ENCODE measurements at regions not wholly inside any gene's neighbourhood (a gene's known extent, or its start where the extent isn't known, plus 50 kb on each side); places are given as distances from the start of the nearest gene placed in this dataset.

DNA sequence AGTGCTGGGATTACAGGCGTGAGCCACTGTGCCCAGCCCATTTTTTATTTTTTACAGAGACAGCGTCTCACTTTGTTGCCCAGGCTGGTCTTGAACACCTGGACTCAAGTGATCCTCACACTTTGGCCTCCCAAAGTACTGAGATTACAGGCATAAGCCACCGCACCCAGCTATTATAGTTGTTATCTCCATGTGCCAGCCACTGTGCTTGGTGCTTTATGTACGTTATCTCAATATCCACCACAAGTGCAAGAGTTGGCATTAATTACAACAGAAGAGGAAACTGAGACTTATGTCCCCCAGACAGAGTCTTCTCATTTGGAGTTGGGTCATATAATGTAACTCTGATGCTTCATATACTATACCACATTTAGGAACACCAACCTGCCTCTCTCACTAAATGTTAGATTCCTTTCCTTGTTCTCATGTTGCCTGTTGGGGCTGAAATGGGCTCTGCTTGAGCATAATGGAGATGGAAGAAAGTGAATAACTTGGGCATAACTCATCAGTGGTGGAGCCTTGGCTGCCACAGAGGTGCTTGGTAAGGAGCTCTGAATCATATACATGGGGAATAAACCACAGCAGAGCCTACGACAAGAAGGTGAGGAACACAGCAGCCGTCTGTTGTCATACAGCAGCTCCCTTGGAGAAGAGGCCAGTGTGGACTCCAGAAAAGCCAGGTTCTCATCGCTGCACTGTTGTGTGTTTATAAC is 84.3 kb downstream of the SPRY1 start:
- Histone ChIP-seq H3K36me3 (ENCODE audit: insufficient read depth, low read length) (no peaks in the 10 kb centered on the region), H3K79me2 (ENCODE audit: insufficient read depth, low read depth, low read length) (no peaks in the 10 kb centered on the region), H3K4me1 (ENCODE audit: insufficient read depth, low read length, poor library complexity, severe bottlenecking) (peaks cover 31% of the 10 kb centered on the region), H4K20me1 (ENCODE audit: insufficient read depth, low read length) (no peaks in the 10 kb centered on the region), H3K4me2 (ENCODE audit: low read length) (no peak overlapping the region), H3K27ac (ENCODE audit: low read depth, low read length, poor library complexity, severe bottlenecking) (no peak overlapping the region), H3K4me3 (ENCODE audit: low read depth, low read length, poor library complexity, severe bottlenecking) (no peak overlapping the region), H2AFZ (ENCODE audit: low read length) (no peak overlapping the region), H3K9me2 (ENCODE audit: insufficient read depth, low read length) (no peaks in the 10 kb centered on the region), H3K9me3 (ENCODE audit: low read length) (no peaks in the 10 kb centered on the region)
- ChIA-PET CTCF (ENCODE audit: unreplicated experiment) (no interaction called here), POLR2A (interaction anchor here (1.2 to 2.7 kb wide), 2 partner anchors 24 to 33 kb away, joined by 4 to 9 read pairs; no protein-coding TSS in a partner anchor)
- no peak for DNase-seq (ENCODE audit: low spot score)
- BruUV-seq (replicated peaks), result no TSS peak
- TF ChIP-seq EZH2phosphoT487 (IDR thresholded peaks at IDR 0.05; ENCODE audit: borderline replicate concordance, low read depth, low read length), result no peak
- TF ChIP-seq, protein P1, sequence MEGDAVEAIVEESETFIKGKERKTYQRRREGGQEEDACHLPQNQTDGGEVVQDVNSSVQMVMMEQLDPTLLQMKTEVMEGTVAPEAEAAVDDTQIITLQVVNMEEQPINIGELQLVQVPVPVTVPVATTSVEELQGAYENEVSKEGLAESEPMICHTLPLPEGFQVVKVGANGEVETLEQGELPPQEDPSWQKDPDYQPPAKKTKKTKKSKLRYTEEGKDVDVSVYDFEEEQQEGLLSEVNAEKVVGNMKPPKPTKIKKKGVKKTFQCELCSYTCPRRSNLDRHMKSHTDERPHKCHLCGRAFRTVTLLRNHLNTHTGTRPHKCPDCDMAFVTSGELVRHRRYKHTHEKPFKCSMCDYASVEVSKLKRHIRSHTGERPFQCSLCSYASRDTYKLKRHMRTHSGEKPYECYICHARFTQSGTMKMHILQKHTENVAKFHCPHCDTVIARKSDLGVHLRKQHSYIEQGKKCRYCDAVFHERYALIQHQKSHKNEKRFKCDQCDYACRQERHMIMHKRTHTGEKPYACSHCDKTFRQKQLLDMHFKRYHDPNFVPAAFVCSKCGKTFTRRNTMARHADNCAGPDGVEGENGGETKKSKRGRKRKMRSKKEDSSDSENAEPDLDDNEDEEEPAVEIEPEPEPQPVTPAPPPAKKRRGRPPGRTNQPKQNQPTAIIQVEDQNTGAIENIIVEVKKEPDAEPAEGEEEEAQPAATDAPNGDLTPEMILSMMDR (conservative IDR thresholded peaks at IDR 0.05; ENCODE audit: low read length), result no peak
- intact Hi-C loops (cut with micrococcal nuclease; ENCODE audit: unreplicated experiment), result no loop called here

DNA sequence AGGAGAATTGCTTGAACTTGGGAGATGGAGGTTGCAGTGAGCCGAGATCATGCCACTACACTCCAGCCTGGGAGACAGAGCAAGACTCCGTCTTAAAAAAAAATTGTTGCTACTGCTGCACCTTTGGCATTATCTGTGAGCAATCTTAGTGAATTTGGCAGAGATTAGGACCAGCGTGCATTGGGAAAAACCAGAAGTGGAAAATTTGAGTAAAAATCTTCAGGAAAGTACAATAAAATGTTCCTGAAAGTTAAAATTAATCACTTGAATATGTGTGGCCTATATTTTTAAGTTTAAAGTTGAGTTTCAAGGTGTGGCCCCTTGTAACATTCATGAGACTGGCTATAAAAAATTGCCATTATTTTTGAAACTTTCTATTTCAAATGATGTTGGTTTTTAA is 85.1 kb downstream of the SPRY1 start:
- TF ChIP-seq, protein P1 (conservative IDR thresholded peaks at IDR 0.05; ENCODE audit: low read length), result no peak
- no peak for TF ChIP-seq EZH2phosphoT487 (IDR thresholded peaks at IDR 0.05; ENCODE audit: borderline replicate concordance, low read depth, low read length)
- no peak overlapping the region for H3K27ac ChIP-seq (ENCODE audit: low read depth, low read length, poor library complexity, severe bottlenecking)
- no peaks in the 10 kb centered on the region for H3K9me3 ChIP-seq (ENCODE audit: low read length)
- no peaks in the 10 kb centered on the region for H3K36me3 ChIP-seq (ENCODE audit: insufficient read depth, low read length)
- no peak overlapping the region for H2AFZ ChIP-seq (ENCODE audit: low read length)
- no peaks in the 10 kb centered on the region for H3K9me2 ChIP-seq (ENCODE audit: insufficient read depth, low read length)
- intact Hi-C loops (cut with micrococcal nuclease; ENCODE audit: unreplicated experiment), result no loop called here
- H3K4me3 ChIP-seq (ENCODE audit: low read depth, low read length, poor library complexity, severe bottlenecking), result no peak overlapping the region
- CTCF ChIA-PET (ENCODE audit: unreplicated experiment), result no interaction called here
- no peak for DNase-seq (ENCODE audit: low spot score)
- H4K20me1 ChIP-seq (ENCODE audit: insufficient read depth, low read length), result no peaks in the 10 kb centered on the region
- POLR2A ChIA-PET, result interaction anchor here (1.2 kb wide), 1 partner anchor 23 kb away, joined by 4 read pairs; no protein-coding TSS in a partner anchor
- peaks cover 31% of the 10 kb centered on the region for H3K4me1 ChIP-seq (ENCODE audit: insufficient read depth, low read length, poor library complexity, severe bottlenecking)
- no peak overlapping the region for H3K4me2 ChIP-seq (ENCODE audit: low read length)
- no peaks in the 10 kb centered on the region for H3K79me2 ChIP-seq (ENCODE audit: insufficient read depth, low read depth, low read length)
- no TSS peak for BruUV-seq (replicated peaks)

DNA sequence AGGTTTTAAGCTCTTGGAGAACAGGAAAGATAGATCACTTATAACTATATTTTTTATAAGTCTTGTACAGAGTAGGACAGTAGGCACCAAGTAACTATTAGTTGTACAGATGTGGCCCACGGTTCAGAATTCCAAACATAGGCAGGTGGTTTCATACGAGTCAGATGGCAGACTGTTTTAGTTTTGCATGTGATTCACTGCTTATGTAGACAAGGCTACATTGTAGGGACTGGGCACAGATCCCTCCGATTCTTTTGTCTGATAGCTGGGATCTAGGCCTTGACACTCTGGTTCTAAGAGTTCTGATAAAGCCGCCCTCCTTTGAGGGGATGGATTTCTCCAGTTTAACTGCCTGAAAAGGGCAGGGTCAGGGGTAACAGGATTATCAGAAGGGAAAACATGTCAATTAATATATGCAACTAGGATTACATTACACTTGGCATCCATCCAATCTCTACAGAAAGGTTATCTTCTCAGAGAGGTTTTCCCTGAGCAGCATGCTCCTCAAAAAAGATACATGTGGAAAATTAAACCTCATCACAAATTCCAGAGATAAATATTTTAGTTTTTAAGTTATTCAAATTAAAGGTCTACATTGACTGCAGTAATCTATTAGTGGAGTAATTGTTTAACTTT is 87.8 kb downstream of the SPRY1 start:
- H3K4me1 ChIP-seq (ENCODE audit: insufficient read depth, low read length, poor library complexity, severe bottlenecking), result peaks cover 14% of the 10 kb centered on the region
- TF ChIP-seq, protein P1 (conservative IDR thresholded peaks at IDR 0.05; ENCODE audit: low read length), result no peak
- TF ChIP-seq EZH2phosphoT487 (IDR thresholded peaks at IDR 0.05; ENCODE audit: borderline replicate concordance, low read depth, low read length), result no peak
- H3K4me3 ChIP-seq (ENCODE audit: low read depth, low read length, poor library complexity, severe bottlenecking), result no peak overlapping the region
- no peak overlapping the region for H3K4me2 ChIP-seq (ENCODE audit: low read length)
- H2AFZ ChIP-seq (ENCODE audit: low read length), result no peak overlapping the region
- no peaks in the 10 kb centered on the region for H3K36me3 ChIP-seq (ENCODE audit: insufficient read depth, low read length)
- H3K9me2 ChIP-seq (ENCODE audit: insufficient read depth, low read length), result no peaks in the 10 kb centered on the region
- no peak for DNase-seq (ENCODE audit: low spot score)
- no peaks in the 10 kb centered on the region for H3K9me3 ChIP-seq (ENCODE audit: low read length)
- ChIA-PET CTCF (ENCODE audit: unreplicated experiment) (no interaction called here), POLR2A (interaction anchor here (0.7 to 1.2 kb wide), 2 partner anchors 298 to 326 kb away, joined by 3 to 8 read pairs; no protein-coding TSS in a partner anchor)
- H3K79me2 ChIP-seq (ENCODE audit: insufficient read depth, low read depth, low read length), result no peaks in the 10 kb centered on the region
- no peaks in the 10 kb centered on the region for H4K20me1 ChIP-seq (ENCODE audit: insufficient read depth, low read length)
- H3K27ac ChIP-seq (ENCODE audit: low read depth, low read length, poor library complexity, severe bottlenecking), result no peak overlapping the region
- BruUV-seq (replicated peaks), result no TSS peak
- intact Hi-C loops (cut with micrococcal nuclease; ENCODE audit: unreplicated experiment), result no loop called here

Measured in OCI-LY7 (cell line).